ENCODE measurements at regions not wholly inside any gene's neighbourhood (a gene's known extent, or its start where the extent isn't known, plus 50 kb on each side); places are given as distances from the start of the nearest gene placed in this dataset.

DNA sequence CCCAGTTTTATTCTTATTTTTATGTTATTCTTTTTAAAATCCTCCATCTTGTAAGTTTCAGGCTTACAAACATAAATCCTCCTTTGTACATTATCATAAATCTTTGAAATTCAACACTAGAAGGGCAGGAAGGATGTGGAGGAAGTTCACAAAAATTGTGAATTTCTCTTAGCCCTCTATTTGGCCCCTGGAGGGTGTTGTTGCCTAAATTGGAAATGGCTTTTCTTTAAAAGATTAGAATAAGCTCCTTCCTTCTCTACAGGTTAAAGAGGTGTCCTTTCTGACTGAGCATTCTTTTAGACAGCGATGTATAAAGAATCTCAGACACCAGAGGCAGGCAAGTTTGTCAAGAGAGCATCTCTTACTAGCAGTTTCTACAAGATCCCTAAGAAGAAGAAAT lies 391.7 kb upstream of the OR4E1 start:
- H3K27me3 ChIP-seq = no peaks in the 10 kb centered on the region
- WGBS, 4 donors = 53 to 75% (median 63%) methylated on average over 1 of the region's 1 CpG

DNA sequence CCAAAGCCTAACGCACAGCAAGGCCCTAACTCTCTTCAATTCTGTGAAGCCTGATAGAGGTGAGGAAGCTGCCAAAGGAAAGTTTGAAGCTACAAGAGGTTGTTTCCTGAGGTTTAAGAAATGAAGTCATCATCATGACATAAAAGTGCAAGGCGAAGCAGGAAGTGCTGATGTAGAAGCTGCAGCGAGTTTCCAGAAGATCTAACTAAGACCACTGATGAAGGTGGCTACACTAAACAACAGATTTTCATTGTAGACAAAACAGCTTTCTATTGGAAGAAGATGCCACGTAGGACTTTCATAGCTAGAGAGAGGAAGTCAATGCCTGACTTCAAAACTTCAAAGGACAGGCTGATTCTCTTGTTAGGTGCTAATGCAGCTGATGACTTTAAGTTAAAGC lies 385.6 kb upstream of the OR4E1 start:
- DNase-seq = no peak
- 70 to 82% (median 74%) methylated on average over 4 of the region's 4 CpGs for WGBS, 4 donors
- H3K4me3 ChIP-seq = no peak overlapping the region
- intact Hi-C loops (cut with DNase I) = no loop called here
- H3K4me1 ChIP-seq (replicated peaks in 1 of 2) = no peaks in the 10 kb centered on the region
- no peaks in the 10 kb centered on the region for H3K36me3 ChIP-seq (replicated peaks in 1 of 2)
- H3K27me3 ChIP-seq = no peaks in the 10 kb centered on the region
- H3K9me3 ChIP-seq (replicated peaks in 1 of 3) = no peaks in the 10 kb centered on the region
- H3K27ac ChIP-seq = no peak overlapping the region
- TF ChIP-seq, protein P1, sequence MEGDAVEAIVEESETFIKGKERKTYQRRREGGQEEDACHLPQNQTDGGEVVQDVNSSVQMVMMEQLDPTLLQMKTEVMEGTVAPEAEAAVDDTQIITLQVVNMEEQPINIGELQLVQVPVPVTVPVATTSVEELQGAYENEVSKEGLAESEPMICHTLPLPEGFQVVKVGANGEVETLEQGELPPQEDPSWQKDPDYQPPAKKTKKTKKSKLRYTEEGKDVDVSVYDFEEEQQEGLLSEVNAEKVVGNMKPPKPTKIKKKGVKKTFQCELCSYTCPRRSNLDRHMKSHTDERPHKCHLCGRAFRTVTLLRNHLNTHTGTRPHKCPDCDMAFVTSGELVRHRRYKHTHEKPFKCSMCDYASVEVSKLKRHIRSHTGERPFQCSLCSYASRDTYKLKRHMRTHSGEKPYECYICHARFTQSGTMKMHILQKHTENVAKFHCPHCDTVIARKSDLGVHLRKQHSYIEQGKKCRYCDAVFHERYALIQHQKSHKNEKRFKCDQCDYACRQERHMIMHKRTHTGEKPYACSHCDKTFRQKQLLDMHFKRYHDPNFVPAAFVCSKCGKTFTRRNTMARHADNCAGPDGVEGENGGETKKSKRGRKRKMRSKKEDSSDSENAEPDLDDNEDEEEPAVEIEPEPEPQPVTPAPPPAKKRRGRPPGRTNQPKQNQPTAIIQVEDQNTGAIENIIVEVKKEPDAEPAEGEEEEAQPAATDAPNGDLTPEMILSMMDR (IDR thresholded peaks at IDR 0.05) = no peak
- TF ChIP-seq POLR2A (IDR thresholded peaks at IDR 0.05) = no peak

More for the DNA sequence above, 391.7 kb upstream of the OR4E1 start:
- H3K36me3 ChIP-seq (replicated peaks in 1 of 2) = no peaks in the 10 kb centered on the region
- no peak for DNase-seq
- no peaks in the 10 kb centered on the region for H3K9me3 ChIP-seq (replicated peaks in 1 of 3)
- no peak overlapping the region for H3K4me3 ChIP-seq
- TF ChIP-seq, protein P1 (IDR thresholded peaks at IDR 0.05) = no peak
- TF ChIP-seq POLR2A (IDR thresholded peaks at IDR 0.05) = no peak
- intact Hi-C loops (cut with DNase I) = no loop called here
- H3K27ac ChIP-seq = no peak overlapping the region
- H3K4me1 ChIP-seq (replicated peaks in 1 of 2) = no peaks in the 10 kb centered on the region

DNA sequence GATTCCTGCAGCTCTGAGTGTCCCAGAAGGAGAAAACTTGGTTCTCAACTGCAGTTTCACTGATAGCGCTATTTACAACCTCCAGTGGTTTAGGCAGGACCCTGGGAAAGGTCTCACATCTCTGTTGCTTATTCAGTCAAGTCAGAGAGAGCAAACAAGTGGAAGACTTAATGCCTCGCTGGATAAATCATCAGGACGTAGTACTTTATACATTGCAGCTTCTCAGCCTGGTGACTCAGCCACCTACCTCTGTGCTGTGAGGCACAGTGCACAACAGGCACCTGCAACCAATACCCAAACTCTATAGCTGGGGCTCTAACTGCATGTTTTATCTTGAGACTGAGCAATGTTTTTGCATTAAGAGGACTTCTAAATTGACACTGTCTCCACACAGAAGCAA lies 379.2 kb upstream of the OR4E1 start:
- TF ChIP-seq, protein P1 (IDR thresholded peaks at IDR 0.05) = no peak
- TF ChIP-seq POLR2A (IDR thresholded peaks at IDR 0.05) = no peak
- H3K4me3 ChIP-seq = no peak overlapping the region
- DNase-seq = no peak
- H3K27me3 ChIP-seq = no peaks in the 10 kb centered on the region
- H3K4me1 ChIP-seq (replicated peaks in 1 of 2) = no peaks in the 10 kb centered on the region
- no peak overlapping the region for H3K27ac ChIP-seq
- intact Hi-C loops (cut with DNase I) = no loop called here
- H3K36me3 ChIP-seq (replicated peaks in 1 of 2) = no peaks in the 10 kb centered on the region
- WGBS, 4 donors = 45 to 68% (median 63%) methylated on average over 3 of the region's 3 CpGs
- no peaks in the 10 kb centered on the region for H3K9me3 ChIP-seq (replicated peaks in 1 of 3)

DNA sequence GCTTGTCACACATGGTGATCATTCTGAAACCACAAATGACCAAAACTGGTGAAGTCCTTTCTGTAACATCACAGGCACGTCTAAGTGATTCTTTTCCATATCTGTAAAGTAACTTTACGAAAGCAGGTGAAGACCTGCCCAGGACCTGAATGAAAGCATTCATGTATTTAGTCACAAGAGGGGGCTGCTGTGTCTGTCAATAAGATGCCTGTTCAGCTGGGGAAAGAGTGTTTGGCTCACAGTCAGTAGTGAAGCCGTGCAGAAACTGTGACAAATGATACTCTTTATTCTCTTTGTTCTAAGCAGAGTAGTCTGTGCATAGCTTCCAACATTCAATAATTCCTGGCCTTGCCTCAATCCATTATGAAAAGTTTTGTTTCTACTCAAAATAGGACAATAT lies 373.5 kb upstream of the OR4E1 start:
- TF ChIP-seq POLR2A (IDR thresholded peaks at IDR 0.05) = no peak
- TF ChIP-seq, protein P1 (IDR thresholded peaks at IDR 0.05) = no peak
- DNase-seq = no peak
- 23 to 32% (median 26%) methylated on average over 3 of the region's 3 CpGs for WGBS, 4 donors
- intact Hi-C loops (cut with DNase I) = no loop called here
- Histone ChIP-seq H3K27ac (no peak overlapping the region), H3K27me3 (no peaks in the 10 kb centered on the region), H3K9me3 (replicated peaks in 1 of 3) (no peaks in the 10 kb centered on the region), H3K4me3 (no peak overlapping the region), H3K36me3 (replicated peaks in 1 of 2) (no peaks in the 10 kb centered on the region), H3K4me1 (replicated peaks in 1 of 2) (no peaks in the 10 kb centered on the region)

All from adrenal gland (tissue), 9 donors.